ENCODE measurements at regions not wholly inside any gene's neighbourhood (a gene's known extent, or its start where the extent isn't known, plus 50 kb on each side); places are given as distances from the start of the nearest gene placed in this dataset.

DNA sequence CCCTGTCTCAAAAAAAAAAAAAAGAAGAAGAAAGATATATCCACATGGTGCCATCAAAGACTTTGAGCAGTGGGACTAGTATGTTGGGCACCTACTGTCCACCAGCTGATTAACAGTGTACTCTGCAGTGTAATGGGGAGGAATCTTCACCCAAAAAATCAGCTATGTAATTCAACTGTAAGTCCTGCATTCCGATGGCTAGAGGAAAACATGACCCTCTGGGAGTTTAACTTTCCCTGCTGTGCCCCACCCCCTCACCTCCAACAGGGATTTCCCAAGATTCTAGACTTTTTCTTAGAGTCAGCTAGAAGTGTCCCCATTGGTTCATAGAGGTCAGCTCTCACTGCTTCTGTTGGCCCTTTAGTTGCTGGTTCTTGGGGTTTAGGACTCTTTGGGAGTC lies 221.2 kb upstream of the CLINT1 start:
- TF ChIP-seq, protein P1, sequence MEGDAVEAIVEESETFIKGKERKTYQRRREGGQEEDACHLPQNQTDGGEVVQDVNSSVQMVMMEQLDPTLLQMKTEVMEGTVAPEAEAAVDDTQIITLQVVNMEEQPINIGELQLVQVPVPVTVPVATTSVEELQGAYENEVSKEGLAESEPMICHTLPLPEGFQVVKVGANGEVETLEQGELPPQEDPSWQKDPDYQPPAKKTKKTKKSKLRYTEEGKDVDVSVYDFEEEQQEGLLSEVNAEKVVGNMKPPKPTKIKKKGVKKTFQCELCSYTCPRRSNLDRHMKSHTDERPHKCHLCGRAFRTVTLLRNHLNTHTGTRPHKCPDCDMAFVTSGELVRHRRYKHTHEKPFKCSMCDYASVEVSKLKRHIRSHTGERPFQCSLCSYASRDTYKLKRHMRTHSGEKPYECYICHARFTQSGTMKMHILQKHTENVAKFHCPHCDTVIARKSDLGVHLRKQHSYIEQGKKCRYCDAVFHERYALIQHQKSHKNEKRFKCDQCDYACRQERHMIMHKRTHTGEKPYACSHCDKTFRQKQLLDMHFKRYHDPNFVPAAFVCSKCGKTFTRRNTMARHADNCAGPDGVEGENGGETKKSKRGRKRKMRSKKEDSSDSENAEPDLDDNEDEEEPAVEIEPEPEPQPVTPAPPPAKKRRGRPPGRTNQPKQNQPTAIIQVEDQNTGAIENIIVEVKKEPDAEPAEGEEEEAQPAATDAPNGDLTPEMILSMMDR (CRISPR knock-in tag; IDR thresholded peaks at IDR 0.05): no peak
- no peak for TF ChIP-seq SMC3 (IDR thresholded peaks at IDR 0.05; ENCODE audit: low read length)
- TF ChIP-seq, protein P2, sequence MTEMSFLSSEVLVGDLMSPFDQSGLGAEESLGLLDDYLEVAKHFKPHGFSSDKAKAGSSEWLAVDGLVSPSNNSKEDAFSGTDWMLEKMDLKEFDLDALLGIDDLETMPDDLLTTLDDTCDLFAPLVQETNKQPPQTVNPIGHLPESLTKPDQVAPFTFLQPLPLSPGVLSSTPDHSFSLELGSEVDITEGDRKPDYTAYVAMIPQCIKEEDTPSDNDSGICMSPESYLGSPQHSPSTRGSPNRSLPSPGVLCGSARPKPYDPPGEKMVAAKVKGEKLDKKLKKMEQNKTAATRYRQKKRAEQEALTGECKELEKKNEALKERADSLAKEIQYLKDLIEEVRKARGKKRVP (CRISPR knock-in tag; IDR thresholded peaks at IDR 0.05): no peak
- TF ChIP-seq GFI1 (CRISPR knock-in tag; IDR thresholded peaks at IDR 0.05; ENCODE audit: borderline replicate concordance): no peak
- no peak for TF ChIP-seq ZNF549 (CRISPR knock-in tag; IDR thresholded peaks at IDR 0.05)
- no peak for TF ChIP-seq ZSCAN25 (CRISPR knock-in tag; IDR thresholded peaks at IDR 0.05)
- no peak for TF ChIP-seq YY1 (IDR thresholded peaks at IDR 0.05; ENCODE audit: insufficient read depth, insufficient replicate concordance, low read depth, low read length)
- TF ChIP-seq BCL3 (CRISPR knock-in tag; IDR thresholded peaks at IDR 0.05): no peak
- TF ChIP-seq GTF2F1 (IDR thresholded peaks at IDR 0.05; ENCODE audit: low read length): no peak
- no peak for TF ChIP-seq MAZ (IDR thresholded peaks at IDR 0.05; ENCODE audit: borderline replicate concordance, low read depth, low read length)
- TF ChIP-seq MAZ (CRISPR knock-in tag; IDR thresholded peaks at IDR 0.05; ENCODE audit: low read depth): no peak
- no peak for TF ChIP-seq BRD4 (CRISPR knock-in tag; IDR thresholded peaks at IDR 0.05)
